ENCODE measurements at regions not wholly inside any gene's neighbourhood (a gene's known extent, or its start where the extent isn't known, plus 50 kb on each side); places are given as distances from the start of the nearest gene placed in this dataset.

- no peaks in the 10 kb centered on the region for H3K4me1 ChIP-seq
- no peaks in the 10 kb centered on the region for H3K27me3 ChIP-seq
- H3K9me3 ChIP-seq = peaks cover 0 to 38% (median 6%) of the 10 kb centered on the region in 4 donors
- TF ChIP-seq CTCF (IDR thresholded peaks at IDR 0.05) = no peak
- TF ChIP-seq POLR2A (IDR thresholded peaks at IDR 0.05) = no peak
- no peak for TF ChIP-seq EP300 (IDR thresholded peaks at IDR 0.05)
- 79 to 88% methylated on average over 7 of the region's 7 CpGs for WGBS, 2 donors
- H3K36me3 ChIP-seq = no peaks in the 10 kb centered on the region
- H3K4me3 ChIP-seq = no peak overlapping the region
- H3K27ac ChIP-seq = no peak overlapping the region
- no peak for DNase-seq (ENCODE audit: low spot score in 2 of 2)
Measured at GRCh38 chr7:80563561-80564327, 51.9 kb upstream of the GNAT3 start.

GRCh38 chr7:80565554-80565953 is 53.7 kb upstream of the GNAT3 start:
- DNase-seq (ENCODE audit: low spot score in 2 of 2) = no peak
- WGBS, 2 donors = 95% methylated on average over 3 of the region's 3 CpGs
- H3K27ac ChIP-seq = no peak overlapping the region

GRCh38 chr7:80581486-80582260 is 56.8 kb upstream of the CD36 start:
- 86 to 87% methylated on average over 4 of the region's 4 CpGs for WGBS, 2 donors
- TF ChIP-seq POLR2A (IDR thresholded peaks at IDR 0.05) (no peak), CTCF (IDR thresholded peaks at IDR 0.05) (no peak), EP300 (IDR thresholded peaks at IDR 0.05) (no peak)
- no peak for DNase-seq (ENCODE audit: low spot score in 2 of 2)
- Histone ChIP-seq H3K4me3 (no peak overlapping the region), H3K27ac (no peak overlapping the region), H3K27me3 (no peaks in the 10 kb centered on the region), H3K9me3 (no peaks in the 10 kb centered on the region), H3K4me1 (no peaks in the 10 kb centered on the region), H3K36me3 (no peaks in the 10 kb centered on the region)

More at GRCh38 chr7:80565554-80565953, 53.7 kb upstream of the GNAT3 start:
- TF ChIP-seq EP300 (IDR thresholded peaks at IDR 0.05) = no peak
- no peak for TF ChIP-seq POLR2A (IDR thresholded peaks at IDR 0.05)
- no peak for TF ChIP-seq CTCF (IDR thresholded peaks at IDR 0.05)
- Histone ChIP-seq H3K4me3 (no peak overlapping the region), H3K9me3 (peaks cover 0 to 21% (median 3%) of the 10 kb centered on the region in 4 donors), H3K36me3 (no peaks in the 10 kb centered on the region), H3K27me3 (no peaks in the 10 kb centered on the region), H3K4me1 (no peaks in the 10 kb centered on the region)

GRCh38 chr7:80583901-80584300 is 54.5 kb upstream of the CD36 start:
- Histone ChIP-seq H3K4me1 (no peaks in the 10 kb centered on the region), H3K4me3 (no peak overlapping the region), H3K9me3 (no peaks in the 10 kb centered on the region), H3K36me3 (no peaks in the 10 kb centered on the region), H3K27me3 (no peaks in the 10 kb centered on the region), H3K27ac (peak overlapping the region in 1 of 4 donors; percentile 22)
- DNase-seq (ENCODE audit: low spot score in 2 of 2) = no peak
- 61 to 64% methylated on average over 2 of the region's 2 CpGs for WGBS, 2 donors
- TF ChIP-seq CTCF (IDR thresholded peaks at IDR 0.05) = no peak
- TF ChIP-seq POLR2A (IDR thresholded peaks at IDR 0.05) = no peak
- TF ChIP-seq EP300 (IDR thresholded peaks at IDR 0.05) = no peak

GRCh38 chr7:80584778-80585177 is 53.7 kb upstream of the CD36 start:
- TF ChIP-seq CTCF (IDR thresholded peaks at IDR 0.05) = no peak
- no peak for TF ChIP-seq EP300 (IDR thresholded peaks at IDR 0.05)
- no peak for TF ChIP-seq POLR2A (IDR thresholded peaks at IDR 0.05)
- no peaks in the 10 kb centered on the region for H3K9me3 ChIP-seq
- H3K27me3 ChIP-seq = no peaks in the 10 kb centered on the region
- H3K4me3 ChIP-seq = no peak overlapping the region
- no peak for DNase-seq (ENCODE audit: low spot score in 2 of 2)
- no peak overlapping the region for H3K27ac ChIP-seq
- no peaks in the 10 kb centered on the region for H3K36me3 ChIP-seq
- no peaks in the 10 kb centered on the region for H3K4me1 ChIP-seq

Data from tibial nerve (tissue), 4 donors.